HG03175 (cell line): ENCODE measurements at regions not wholly inside any gene's neighbourhood (a gene's known extent, or its start where the extent isn't known, plus 50 kb on each side); places are given as distances from the start of the nearest gene placed in this dataset.

ENCODE experiments used
- ATAC-seq: cut with Tn5 transposase; IDR thresholded peaks from one replicate; pipeline ENCODE4 v1.9.1; 2021; ENCODE audit warnings: mild to moderate bottlenecking, moderate library complexity; ENCODE audit not compliant: unreplicated experiment

DNA sequence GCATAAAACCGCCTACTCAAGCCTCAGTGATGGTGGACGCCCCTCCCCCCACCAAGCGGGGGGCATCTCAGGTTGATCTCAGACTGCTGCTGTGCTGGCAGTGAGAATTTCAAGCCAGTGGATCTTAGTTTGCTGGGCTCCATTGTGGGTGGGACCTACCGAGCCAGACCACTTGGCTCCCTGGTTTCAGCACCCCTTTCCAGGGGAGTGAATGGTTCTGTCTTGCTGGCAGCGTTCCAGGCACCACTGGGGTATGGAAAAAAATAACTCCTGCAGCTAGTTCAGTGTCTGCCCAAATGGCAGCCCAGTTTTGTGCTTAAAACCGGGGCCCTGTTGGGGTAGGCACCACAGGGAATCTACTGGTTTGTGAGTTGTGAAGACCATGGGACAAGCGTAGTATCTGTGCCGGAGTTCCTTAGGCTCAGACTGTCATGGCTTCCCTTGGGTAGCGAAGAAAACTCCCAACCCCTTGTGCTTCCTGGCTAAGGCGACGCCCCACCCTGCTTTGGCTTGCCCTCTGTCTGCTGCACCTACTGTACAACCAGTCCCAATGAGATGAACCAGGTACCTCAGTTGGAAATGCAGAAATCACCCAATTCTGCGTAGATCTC lies 1334.5 kb upstream of the ADGRB3 start:
- ATAC-seq: no peak

DNA sequence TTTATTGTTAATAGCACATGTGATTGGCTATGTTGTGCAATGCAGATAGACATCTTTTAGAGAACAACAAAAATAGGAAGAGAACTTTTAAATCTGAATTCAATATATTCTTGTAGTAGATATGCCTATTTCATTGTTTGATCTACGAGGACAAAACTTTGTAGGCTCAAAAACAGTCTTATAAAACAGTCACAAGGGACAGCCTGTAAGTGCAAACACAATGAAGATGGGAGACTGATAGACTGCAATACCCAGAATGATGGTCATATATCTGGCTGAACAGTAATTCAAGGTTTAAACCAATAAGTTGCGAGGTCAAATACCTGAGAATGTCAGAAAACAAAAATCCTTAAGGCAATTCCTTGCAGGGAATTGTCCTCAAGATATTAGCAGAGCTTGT lies 1342.9 kb upstream of the ADGRB3 start:
- no peak for ATAC-seq

DNA sequence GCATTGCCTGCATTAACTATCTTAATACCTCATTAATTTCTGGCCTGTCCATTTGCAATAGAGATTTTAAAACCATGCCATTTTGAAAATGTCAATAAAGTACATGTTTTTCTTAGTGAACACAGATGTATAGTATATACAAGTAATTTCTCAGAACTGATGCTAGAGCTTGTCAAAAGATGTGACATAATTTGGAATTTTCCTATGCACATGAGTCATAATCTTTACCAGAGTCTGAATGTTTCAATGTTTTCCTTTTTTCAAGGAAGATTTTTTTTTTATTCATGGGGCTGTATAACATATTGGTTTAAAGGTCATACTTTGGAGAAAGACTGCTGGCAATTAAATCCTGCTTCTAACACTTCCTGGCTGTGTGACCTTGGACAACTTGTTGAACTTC lies 1347.5 kb upstream of the ADGRB3 start:
- no peak for ATAC-seq

- ATAC-seq: no peak
These were observed 1349.1 kb upstream of the ADGRB3 start for GRCh38 chr6:67285770-67286495.

GRCh38 chr6:67277312-67277711 lies 1357.8 kb upstream of the ADGRB3 start:
- ATAC-seq: no peak

DNA sequence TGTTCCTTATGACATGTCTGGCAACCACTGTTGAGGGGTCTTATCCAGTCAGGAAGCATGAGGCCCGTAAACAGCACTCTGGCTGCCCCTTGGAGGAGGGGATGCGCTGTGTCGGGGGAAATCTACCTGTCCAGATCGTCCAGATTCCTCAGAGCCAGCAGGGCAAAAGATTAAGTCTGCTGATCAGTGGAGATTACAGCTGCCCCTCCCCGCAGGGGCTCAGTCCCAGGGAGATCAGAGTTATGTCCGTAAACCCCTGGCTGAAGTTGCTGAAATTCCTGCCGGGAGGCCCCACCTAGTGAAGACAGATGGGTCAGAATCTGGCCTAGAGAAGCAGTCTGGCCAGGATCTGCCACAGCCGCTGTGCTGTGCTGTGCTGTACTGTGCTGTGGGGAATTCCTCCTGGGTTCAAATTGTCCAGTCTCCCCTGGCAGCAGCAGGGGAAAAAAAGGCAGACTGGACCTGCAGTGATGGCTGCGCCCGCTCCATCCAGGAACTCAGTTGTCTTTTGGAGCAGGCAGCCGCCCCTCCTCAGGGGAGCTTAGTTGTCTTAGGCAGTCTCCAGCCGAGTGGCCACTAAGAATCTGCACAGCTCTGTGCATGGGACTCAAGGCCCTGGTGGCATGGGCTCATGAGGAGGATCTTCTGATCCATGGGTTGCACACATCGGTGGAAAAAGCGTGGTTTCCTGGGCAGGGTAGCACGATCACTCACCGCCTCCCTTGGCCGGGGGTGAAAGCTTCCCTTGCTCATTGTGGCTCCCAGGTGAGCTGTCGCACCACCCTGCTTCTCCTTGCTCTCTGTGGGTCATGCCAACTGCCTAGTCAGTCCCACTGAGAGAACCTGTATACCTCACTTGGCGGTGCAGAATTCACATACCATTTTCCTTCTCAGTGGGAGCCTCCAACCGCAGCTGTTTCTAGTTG lies 1368.8 kb upstream of the ADGRB3 start:
- no peak for ATAC-seq

GRCh38 chr6:67252663-67253062 lies 1382.4 kb upstream of the ADGRB3 start:
- no peak for ATAC-seq

DNA sequence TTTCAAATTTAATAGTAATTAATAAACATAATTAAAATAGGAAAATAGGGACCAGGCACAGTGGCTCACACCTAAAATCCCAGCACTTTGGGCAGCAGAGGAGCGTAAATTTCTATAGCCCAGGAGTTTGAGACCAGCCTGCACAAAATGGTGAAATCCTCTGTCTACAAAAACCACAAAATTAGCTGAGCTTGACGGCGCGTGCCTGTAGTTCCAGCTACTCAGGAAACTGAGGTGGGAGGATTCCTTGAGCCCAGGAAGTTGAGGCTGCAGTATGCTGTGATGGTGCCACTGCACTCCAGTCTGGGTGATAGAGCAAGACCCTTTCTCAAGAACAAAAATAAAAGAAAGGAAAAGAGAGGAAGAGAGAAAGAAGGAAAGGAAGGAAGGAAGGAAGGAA lies 1387.0 kb upstream of the ADGRB3 start:
- no peak for ATAC-seq

GRCh38 chr6:67244037-67244436 lies 1391.0 kb upstream of the ADGRB3 start:
- no peak for ATAC-seq

- no peak for ATAC-seq
These were observed 1397.8 kb upstream of the ADGRB3 start for GRCh38 chr6:67237277-67237676.

GRCh38 chr6:67231092-67231491 lies 1404.0 kb upstream of the ADGRB3 start:
- no peak for ATAC-seq

GRCh38 chr6:67224989-67225388 lies 1410.1 kb upstream of the ADGRB3 start:
- no peak for ATAC-seq

DNA sequence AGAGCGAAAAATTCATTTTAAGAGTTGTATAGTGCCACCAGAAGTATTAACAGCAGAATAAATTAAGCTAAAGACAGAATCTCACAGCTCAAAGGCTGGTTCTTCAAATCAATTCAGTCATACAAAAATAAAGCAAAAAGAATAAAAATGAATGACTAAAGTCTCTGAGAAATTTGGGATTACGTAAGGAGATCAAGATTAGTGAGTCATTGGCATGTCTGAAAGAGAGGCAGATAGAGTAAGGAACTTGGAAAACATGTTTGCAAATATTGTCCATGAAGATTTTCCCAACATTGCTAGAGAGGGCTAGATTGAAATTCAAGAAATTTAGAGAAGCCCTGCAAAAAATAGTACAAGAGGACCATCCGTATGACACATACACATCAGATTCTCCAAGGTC lies 1413.9 kb upstream of the ADGRB3 start:
- no peak for ATAC-seq

GRCh38 chr6:67219346-67219745 lies 1415.7 kb upstream of the ADGRB3 start:
- no peak for ATAC-seq

GRCh38 chr6:67212584-67212983 lies 1422.5 kb upstream of the ADGRB3 start:
- ATAC-seq: no peak

- no peak for ATAC-seq
These were observed 1424.6 kb upstream of the ADGRB3 start for GRCh38 chr6:67210450-67210849.

DNA sequence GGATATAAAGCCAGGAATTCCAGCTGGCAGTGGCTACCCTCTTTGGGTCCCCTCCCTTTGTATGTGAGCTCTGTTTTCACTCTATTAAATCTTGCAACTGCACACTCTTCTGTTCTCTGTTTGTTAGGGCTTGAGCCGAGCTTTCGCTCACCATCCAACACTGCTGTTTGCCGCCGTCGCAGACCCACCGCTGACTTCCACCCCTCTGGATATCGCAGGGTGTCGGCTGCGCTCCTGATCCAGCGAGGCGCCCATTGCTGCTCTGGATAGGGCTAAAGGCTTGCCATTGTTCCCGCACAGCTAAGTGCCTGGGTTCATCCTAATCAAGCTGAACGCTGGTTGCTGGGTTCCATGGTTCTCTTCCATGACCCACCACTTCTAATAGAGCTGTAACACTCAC lies 1433.5 kb upstream of the ADGRB3 start:
- ATAC-seq: no peak

GRCh38 chr6:67200626-67201403 lies 1434.3 kb upstream of the ADGRB3 start:
- no peak for ATAC-seq

GRCh38 chr6:67199425-67199824 lies 1435.7 kb upstream of the ADGRB3 start:
- no peak for ATAC-seq

DNA sequence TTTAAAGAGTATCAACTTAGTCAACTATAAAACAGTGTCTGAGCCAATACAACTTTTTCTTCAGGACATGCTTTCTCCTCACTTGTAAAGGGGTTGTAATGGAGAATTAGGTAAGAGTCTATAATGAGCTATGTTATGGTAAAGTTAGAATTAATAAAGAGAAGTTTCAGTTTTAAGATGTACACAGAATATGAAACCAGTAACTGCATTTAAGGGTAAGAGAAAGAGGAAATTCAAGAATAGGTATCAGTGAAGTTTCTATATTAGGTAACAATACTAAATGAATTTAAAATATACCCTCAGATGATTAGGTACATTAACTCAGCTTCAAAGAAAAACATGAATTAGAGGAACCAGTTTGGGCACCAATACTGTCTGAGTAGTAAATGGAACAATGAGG lies 1444.3 kb upstream of the ADGRB3 start:
- no peak for ATAC-seq

- ATAC-seq: no peak
These were observed 1450.7 kb upstream of the ADGRB3 start for GRCh38 chr6:67184405-67184804.
